ENCODE measurements at regions not wholly inside any gene's neighbourhood (a gene's known extent, or its start where the extent isn't known, plus 50 kb on each side); places are given as distances from the start of the nearest gene placed in this dataset.

- POLR2A ChIA-PET: no interaction called here
- BruUV-seq (replicated peaks): no TSS peak
- no peak overlapping the region for H3K9ac ChIP-seq (replicated peaks; ENCODE audit: extremely low read depth, insufficient read depth, low read length)
These were observed 372.6 kb upstream of the NT5C1B start for GRCh38 chr2:18961991-18962421.

More at GRCh38 chr2:18961991-18962421, 372.6 kb upstream of the NT5C1B start:
- H2AFZ ChIP-seq (ENCODE audit: low read depth, low read length): no peak overlapping the region
- H3K4me2 ChIP-seq (ENCODE audit: insufficient read depth, low read length): no peak overlapping the region
- no peaks in the 10 kb centered on the region for H3K9me1 ChIP-seq (replicated peaks; ENCODE audit: control insufficient read depth, extremely low read depth, insufficient read depth, low read length)
- intact Hi-C loops (cut with micrococcal nuclease) (no loop called here), dilution Hi-C loops (cut with MboI; ENCODE audit: extremely low pct_ligation_motif_present, low sequenced_read_pairs) (no loop called here)
- H4K20me1 ChIP-seq (replicated peaks; ENCODE audit: control insufficient read depth, extremely low read depth, insufficient read depth, low read length): no peaks in the 10 kb centered on the region
- no peaks in the 10 kb centered on the region for H3K4me1 ChIP-seq (ENCODE audit: control insufficient read depth, extremely low read depth, insufficient read depth, low read length)
- no peak overlapping the region for H3K27ac ChIP-seq (ENCODE audit: insufficient read depth, low read depth, low read length)
- no peak for TF ChIP-seq POLR2AphosphoS5 (IDR thresholded peaks at IDR 0.05; ENCODE audit: insufficient read depth, low read depth, low read length)
- TF ChIP-seq EZH2 (IDR thresholded peaks at IDR 0.05; ENCODE audit: borderline replicate concordance, low read depth, low read length, severe bottlenecking): no peak
- TF ChIP-seq MYC (IDR thresholded peaks at IDR 0.05; ENCODE audit: low read depth, low read length): no peak
- no peak for TF ChIP-seq JUN (IDR thresholded peaks at IDR 0.05; ENCODE audit: borderline replicate concordance, insufficient read depth, insufficient read length, low read depth)
- no peak for TF ChIP-seq GATA2 (IDR thresholded peaks at IDR 0.05; ENCODE audit: insufficient read depth, insufficient read length, low read depth, low read length)
- TF ChIP-seq MAX (IDR thresholded peaks at IDR 0.05; ENCODE audit: insufficient read depth, insufficient read length): no peak
- no peak for TF ChIP-seq FOS (IDR thresholded peaks at IDR 0.05; ENCODE audit: borderline replicate concordance, insufficient read depth, low read length)
- no peak for TF ChIP-seq CTCF (IDR thresholded peaks at IDR 0.05; ENCODE audit: extremely low read depth in 1 of 2, insufficient read depth in 1 of 2, low read depth in 1 of 2, low read length in 2 of 2)
- TF ChIP-seq POLR2A (IDR thresholded peaks at IDR 0.05; ENCODE audit: low read depth, low read length): no peak
- CTCF ChIA-PET: no interaction called here
- no peaks in the 10 kb centered on the region for H3K79me2 ChIP-seq (ENCODE audit: control insufficient read depth, insufficient read depth, low read length)
- H3K4me3 ChIP-seq (replicated peaks in 1 of 3; ENCODE audit: insufficient read depth in 1 of 3, low read depth in 1 of 3, low read length in 3 of 3): no peak overlapping the region
- no peaks in the 10 kb centered on the region for H3K36me3 ChIP-seq (ENCODE audit: control insufficient read depth in 2 of 2, extremely low read depth in 1 of 2, insufficient read depth in 2 of 2, low read length in 2 of 2)
- FAIRE-seq: no peak
- no peaks in the 10 kb centered on the region for H3K9me3 ChIP-seq (replicated peaks; ENCODE audit: control insufficient read depth, insufficient read depth, low read length)
- DNase-seq (ENCODE audit: low read depth, low spot score): no peak
- H3K27me3 ChIP-seq (ENCODE audit: control insufficient read depth in 2 of 2, insufficient read depth in 2 of 2, low read length in 2 of 2): no peaks in the 10 kb centered on the region

Measured in endothelial cell of umbilical vein (primary cell).